ENCODE measurements at regions not wholly inside any gene's neighbourhood (a gene's known extent, or its start where the extent isn't known, plus 50 kb on each side); places are given as distances from the start of the nearest gene placed in this dataset.

GRCh38 chr5:29379619-29380018 is 1813.9 kb upstream of the CDH6 start:
- TF ChIP-seq CTCF (IDR thresholded peaks at IDR 0.05; ENCODE audit: low read depth, low read length) = no peak
- no peak for TF ChIP-seq EZH2phosphoT487 (IDR thresholded peaks at IDR 0.05; ENCODE audit: low read depth)

All from OCI-LY3 (cell line).